LNCAP (cell line): ENCODE measurements at regions not wholly inside any gene's neighbourhood (a gene's known extent, or its start where the extent isn't known, plus 50 kb on each side); places are given as distances from the start of the nearest gene placed in this dataset.

Source experiments
- TF ChIP-seq, protein P1 (sequence below): fragments of 450-650 bp; IDR thresholded peaks from 2 replicates; pipeline ENCODE4 v1.5.1; 2017; ENCODE audit warnings: mild to moderate bottlenecking

GRCh38 chr11:32310214-32310601 lies 125.1 kb downstream of the WT1 start:
- TF ChIP-seq, protein P1, sequence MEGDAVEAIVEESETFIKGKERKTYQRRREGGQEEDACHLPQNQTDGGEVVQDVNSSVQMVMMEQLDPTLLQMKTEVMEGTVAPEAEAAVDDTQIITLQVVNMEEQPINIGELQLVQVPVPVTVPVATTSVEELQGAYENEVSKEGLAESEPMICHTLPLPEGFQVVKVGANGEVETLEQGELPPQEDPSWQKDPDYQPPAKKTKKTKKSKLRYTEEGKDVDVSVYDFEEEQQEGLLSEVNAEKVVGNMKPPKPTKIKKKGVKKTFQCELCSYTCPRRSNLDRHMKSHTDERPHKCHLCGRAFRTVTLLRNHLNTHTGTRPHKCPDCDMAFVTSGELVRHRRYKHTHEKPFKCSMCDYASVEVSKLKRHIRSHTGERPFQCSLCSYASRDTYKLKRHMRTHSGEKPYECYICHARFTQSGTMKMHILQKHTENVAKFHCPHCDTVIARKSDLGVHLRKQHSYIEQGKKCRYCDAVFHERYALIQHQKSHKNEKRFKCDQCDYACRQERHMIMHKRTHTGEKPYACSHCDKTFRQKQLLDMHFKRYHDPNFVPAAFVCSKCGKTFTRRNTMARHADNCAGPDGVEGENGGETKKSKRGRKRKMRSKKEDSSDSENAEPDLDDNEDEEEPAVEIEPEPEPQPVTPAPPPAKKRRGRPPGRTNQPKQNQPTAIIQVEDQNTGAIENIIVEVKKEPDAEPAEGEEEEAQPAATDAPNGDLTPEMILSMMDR, result no peak

GRCh38 chr11:32311346-32312065 lies 123.8 kb downstream of the WT1 start:
- TF ChIP-seq, protein P1, result no peak

- TF ChIP-seq, protein P1, result no peak
Measured at GRCh38 chr11:32312206-32312817, 123.0 kb downstream of the WT1 start.

DNA sequence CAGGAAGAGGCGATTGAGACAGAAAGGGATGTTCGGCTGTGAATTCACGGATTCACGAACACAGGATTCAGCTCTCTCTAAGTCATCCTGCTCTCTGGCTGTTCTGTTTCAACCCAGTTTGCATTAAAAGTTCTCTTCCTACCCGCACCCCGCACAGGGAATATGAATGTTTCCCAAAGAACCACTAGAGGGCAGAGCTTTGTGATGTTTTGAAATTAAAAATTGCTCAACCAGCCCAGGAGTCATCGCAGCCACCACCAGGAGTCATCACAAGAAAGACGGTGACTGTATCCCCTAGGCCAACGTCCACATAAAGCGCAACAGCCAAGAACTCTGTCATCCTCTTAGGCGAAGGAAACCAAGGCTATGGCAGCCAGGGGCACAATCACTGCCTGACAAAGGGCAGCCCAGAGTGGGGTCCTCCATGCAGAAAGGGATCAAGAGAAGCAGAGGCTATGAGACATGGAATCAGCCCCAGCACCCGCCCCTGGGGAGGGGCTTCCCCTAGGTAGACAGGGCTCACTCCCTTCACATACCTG lies 122.4 kb downstream of the WT1 start:
- TF ChIP-seq, protein P1, result peak; percentile 83

- TF ChIP-seq, protein P1, result no peak
Measured at GRCh38 chr11:32313477-32313876, 121.9 kb downstream of the WT1 start.

- TF ChIP-seq, protein P1, result no peak
Measured at GRCh38 chr11:32315121-32315520, 120.2 kb downstream of the WT1 start.

DNA sequence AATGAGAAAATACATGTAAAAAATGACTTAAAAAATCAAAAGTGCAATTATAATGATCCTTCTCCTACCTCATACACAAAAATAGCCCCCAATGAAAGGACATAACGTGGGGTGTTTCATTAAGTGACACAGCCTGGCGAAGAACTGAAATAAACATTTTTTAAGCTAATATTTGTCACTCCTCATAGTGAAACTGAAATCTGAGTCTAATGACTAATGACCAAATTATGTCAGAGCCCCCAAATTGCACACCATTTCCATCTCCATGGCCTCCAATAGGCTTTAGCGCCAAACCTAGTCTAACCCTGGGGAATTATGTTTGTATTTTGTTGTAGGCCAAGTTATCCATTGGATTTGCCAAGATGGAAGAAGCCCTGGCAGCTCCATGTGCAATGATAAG lies 119.1 kb downstream of the WT1 start:
- TF ChIP-seq, protein P1, result no peak
